Naive thymus-derived CD8-positive, alpha-beta T cell (primary cell): ENCODE measurements at regions not wholly inside any gene's neighbourhood (a gene's known extent, or its start where the extent isn't known, plus 50 kb on each side); places are given as distances from the start of the nearest gene placed in this dataset.

Experiments
- ATAC-seq, 2 donors: fragments of 150-1000 bp; cut with Tn5 transposase in 1 of 2; sonication (Bioruptor Pico), chemical (Tn5 transposase) in 1 of 2; 1 replicate in 1 of 2; 2 replicates in 1 of 2; pipeline ENCODE4 v1.10.0; 2021; ENCODE audit warnings: mild to moderate bottlenecking in 2 of 2, moderate library complexity in 2 of 2
- POLR2A ChIA-PET: fragments of 350-600 bp; sonication (Branson Sonifier 250); formaldehyde crosslinking; loops from one replicate; lab custom pipeline; 2021; ENCODE audit warnings: antibody characterized with exemption; lab: Charles Lee
- DNase-seq, 10 donors: peaks; one replicate each; pipeline versions ENCODE4 v3.0.0 to v3.0.0-alpha.2; 2020 to 2022
- H3K27ac Mint-ChIP-seq, 10 donors: one replicate each; pipeline ENCODE4 v1.8.0; 2020 to 2022; ENCODE audit warnings: mild to moderate bottlenecking in 10 of 10, mixed read lengths in 10 of 10, moderate library complexity in 4 of 10, inconsistent platforms in 1 of 10
- H3K27me3 Mint-ChIP-seq, 5 donors: one replicate each; pipeline ENCODE4 v1.8.0; 2021 to 2022; ENCODE audit warnings: mixed read lengths in 5 of 5
- H3K36me3 Mint-ChIP-seq, 3 donors: one replicate each; pipeline ENCODE4 v1.8.0; 2020 to 2022; ENCODE audit warnings: mixed read lengths in 3 of 3, mild to moderate bottlenecking in 2 of 3, inconsistent platforms in 1 of 3
- H3K4me1 Mint-ChIP-seq, 4 donors: one replicate each; pipeline ENCODE4 v1.8.0; 2021 to 2022; ENCODE audit warnings: mixed read lengths in 4 of 4
- H3K4me3 Mint-ChIP-seq, 10 donors: one replicate each; pipeline ENCODE4 v1.8.0; 2020 to 2022; ENCODE audit warnings: mild to moderate bottlenecking in 10 of 10, mixed read lengths in 10 of 10, moderate library complexity in 6 of 10, inconsistent platforms in 1 of 10
- H3K9me3 Mint-ChIP-seq, 9 donors: one replicate each; pipeline ENCODE4 v1.8.0; 2020 to 2022; ENCODE audit warnings: mixed read lengths in 9 of 9, mild to moderate bottlenecking in 3 of 9, inconsistent platforms in 1 of 9, moderate library complexity in 1 of 9

DNA sequence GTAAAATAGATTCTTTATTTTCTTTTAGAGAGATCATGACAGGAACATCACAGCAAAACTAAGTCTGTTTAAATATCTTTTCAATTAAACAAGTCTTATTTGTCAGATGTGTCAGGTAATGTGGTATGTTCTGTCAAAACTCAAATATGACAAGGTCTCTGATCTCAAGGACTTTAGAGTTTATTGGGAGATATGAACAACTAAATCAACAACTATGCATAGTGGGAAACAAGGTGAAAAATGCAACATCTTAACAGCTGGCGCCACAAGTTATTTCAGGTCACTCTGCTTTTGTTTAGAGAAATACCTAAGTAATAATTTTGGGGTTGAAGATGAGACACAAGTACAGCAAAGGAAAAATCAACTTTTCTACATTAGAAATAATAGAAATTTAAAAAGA, 779.4 kb upstream of the ADGRL4 start:
- Mint-ChIP-seq H3K4me1 (no peaks in the 10 kb centered on the region), H3K27me3 (no peaks in the 10 kb centered on the region), H3K9me3 (peaks cover 0 to 22% (median 5%) of the 10 kb centered on the region in 9 donors), H3K27ac (no peak overlapping the region), H3K4me3 (no peak overlapping the region), H3K36me3 (no peaks in the 10 kb centered on the region)
- DNase-seq, result no peak
- POLR2A ChIA-PET, result no interaction called here
- ATAC-seq, result no peak

DNA sequence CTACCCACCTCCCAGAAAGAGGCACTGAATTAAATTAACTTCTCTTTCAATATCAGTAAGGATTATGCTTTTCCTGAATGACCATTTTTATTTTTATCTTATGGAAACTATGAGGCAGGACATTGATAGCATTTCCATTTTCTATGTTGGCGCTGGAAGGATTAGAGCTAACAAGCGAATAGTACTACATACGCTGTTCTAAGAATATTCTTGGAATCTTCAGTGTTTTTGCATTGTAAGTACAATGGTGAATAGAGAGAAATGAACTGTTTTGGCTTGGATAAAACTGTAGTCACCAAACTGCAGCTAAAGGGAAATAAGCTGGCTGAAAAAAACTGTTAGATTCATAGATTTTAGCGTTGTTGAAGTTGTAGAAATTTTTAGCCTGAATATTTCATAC, 779.0 kb upstream of the ADGRL4 start:
- H3K4me3 Mint-ChIP-seq, result no peak overlapping the region
- peaks cover 0 to 22% (median 5%) of the 10 kb centered on the region in 9 donors for H3K9me3 Mint-ChIP-seq
- POLR2A ChIA-PET, result no interaction called here
- ATAC-seq (no peak), DNase-seq (no peak)
- no peaks in the 10 kb centered on the region for H3K36me3 Mint-ChIP-seq
- no peaks in the 10 kb centered on the region for H3K27me3 Mint-ChIP-seq
- no peak overlapping the region for H3K27ac Mint-ChIP-seq
- no peaks in the 10 kb centered on the region for H3K4me1 Mint-ChIP-seq

GRCh38 chr1:79781261-79781660, 774.7 kb upstream of the ADGRL4 start:
- Mint-ChIP-seq H3K4me3 (no peak overlapping the region), H3K9me3 (peaks cover 0 to 17% (median 3%) of the 10 kb centered on the region in 9 donors), H3K27ac (no peak overlapping the region), H3K36me3 (no peaks in the 10 kb centered on the region), H3K27me3 (no peaks in the 10 kb centered on the region), H3K4me1 (no peaks in the 10 kb centered on the region)
- DNase-seq (no peak), ATAC-seq (no peak)
- POLR2A ChIA-PET, result no interaction called here

DNA sequence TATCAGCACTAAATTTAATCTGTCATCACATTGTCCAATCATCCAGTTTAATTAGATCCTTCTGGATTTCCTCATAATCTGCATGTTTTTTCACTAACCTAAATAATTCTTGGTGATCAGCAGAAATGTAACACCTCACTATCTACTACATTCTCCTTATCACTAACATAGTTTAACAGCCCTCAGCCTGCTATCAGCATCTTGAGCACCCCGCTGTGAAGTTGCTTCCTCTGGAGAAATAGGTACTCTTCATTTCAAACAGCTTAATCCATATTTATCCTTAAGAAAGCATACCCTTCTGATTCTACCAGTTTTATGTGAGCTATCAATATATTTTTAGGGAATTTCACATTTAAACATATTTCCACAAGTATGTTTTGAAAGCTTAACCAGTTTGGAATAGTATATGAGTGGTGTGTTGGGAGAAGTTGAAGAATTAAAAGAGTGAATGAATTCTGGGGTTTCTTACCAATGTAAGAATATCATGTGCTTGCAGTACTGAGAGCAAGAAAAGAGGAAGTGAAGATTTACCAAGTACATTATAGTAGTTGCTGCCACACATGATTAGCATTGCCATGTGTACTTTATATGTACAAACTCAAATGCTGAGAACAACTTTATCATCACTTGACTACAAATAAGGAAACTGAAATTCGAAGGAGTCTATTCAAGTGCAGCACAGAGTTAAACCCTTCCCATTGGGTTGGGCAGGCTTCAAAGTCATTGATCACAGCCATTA, 771.1 kb upstream of the ADGRL4 start:
- no peaks in the 10 kb centered on the region for H3K4me1 Mint-ChIP-seq

GRCh38 chr1:79775402-79775801, 768.9 kb upstream of the ADGRL4 start:
- ATAC-seq, result no peak
- DNase-seq, result no peak
- no peaks in the 10 kb centered on the region for H3K4me1 Mint-ChIP-seq
- H3K27ac Mint-ChIP-seq, result no peak overlapping the region
- POLR2A ChIA-PET, result no interaction called here
- no peak overlapping the region for H3K4me3 Mint-ChIP-seq
- peaks cover 0 to 7% (median 0%) of the 10 kb centered on the region in 9 donors for H3K9me3 Mint-ChIP-seq
- H3K36me3 Mint-ChIP-seq, result no peaks in the 10 kb centered on the region
- no peaks in the 10 kb centered on the region for H3K27me3 Mint-ChIP-seq

More for the DNA sequence above, 771.1 kb upstream of the ADGRL4 start:
- Mint-ChIP-seq H3K27ac (no peak overlapping the region), H3K27me3 (no peaks in the 10 kb centered on the region), H3K4me3 (no peak overlapping the region), H3K9me3 (peaks cover 0 to 16% (median 2%) of the 10 kb centered on the region in 9 donors), H3K36me3 (no peaks in the 10 kb centered on the region)
- ATAC-seq (no peak), DNase-seq (no peak)
- POLR2A ChIA-PET, result no interaction called here

GRCh38 chr1:79773385-79773784, 766.9 kb upstream of the ADGRL4 start:
- Mint-ChIP-seq H3K27me3 (no peaks in the 10 kb centered on the region), H3K4me1 (no peaks in the 10 kb centered on the region), H3K27ac (no peak overlapping the region), H3K4me3 (no peak overlapping the region), H3K36me3 (no peaks in the 10 kb centered on the region), H3K9me3 (peaks cover 0 to 20% (median 3%) of the 10 kb centered on the region in 9 donors)
- ATAC-seq (no peak), DNase-seq (no peak)
- POLR2A ChIA-PET, result no interaction called here

GRCh38 chr1:79762461-79762860, 755.9 kb upstream of the ADGRL4 start:
- no peaks in the 10 kb centered on the region for H3K27me3 Mint-ChIP-seq
- peaks cover 0 to 5% (median 0%) of the 10 kb centered on the region in 3 donors for H3K36me3 Mint-ChIP-seq
- DNase-seq (no peak), ATAC-seq (no peak)
- H3K27ac Mint-ChIP-seq, result no peak overlapping the region
- H3K4me1 Mint-ChIP-seq, result no peaks in the 10 kb centered on the region
- no peak overlapping the region for H3K4me3 Mint-ChIP-seq
- H3K9me3 Mint-ChIP-seq, result peaks cover 2 to 19% (median 9%) of the 10 kb centered on the region in 9 donors
- POLR2A ChIA-PET, result no interaction called here

GRCh38 chr1:79760531-79760930, 754.0 kb upstream of the ADGRL4 start:
- Mint-ChIP-seq H3K27ac (no peak overlapping the region), H3K36me3 (peaks cover 0 to 5% (median 0%) of the 10 kb centered on the region in 3 donors), H3K27me3 (no peaks in the 10 kb centered on the region), H3K4me1 (no peaks in the 10 kb centered on the region), H3K4me3 (no peak overlapping the region), H3K9me3 (peaks cover 0 to 25% (median 10%) of the 10 kb centered on the region in 9 donors)
- DNase-seq, result no peak
- POLR2A ChIA-PET, result no interaction called here
- no peak for ATAC-seq

DNA sequence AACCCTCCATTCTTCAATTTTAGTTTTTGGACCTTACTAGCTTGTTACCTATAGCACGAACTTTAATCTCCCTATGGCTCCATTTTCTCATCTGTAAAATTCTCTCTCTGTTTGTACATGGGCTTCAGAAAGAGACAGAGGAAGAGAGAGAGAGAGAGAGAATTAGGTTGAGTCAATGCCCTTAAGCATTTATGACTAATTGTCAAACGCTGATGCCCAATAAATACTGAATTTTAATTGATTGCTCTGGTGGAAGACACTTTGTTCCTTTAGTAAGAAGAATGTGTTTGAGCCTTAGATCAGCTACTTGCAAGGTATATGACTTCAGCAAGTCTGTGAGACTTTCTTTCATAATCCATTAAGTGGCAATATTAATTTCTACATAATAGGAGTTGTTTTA, 743.1 kb upstream of the ADGRL4 start:
- Mint-ChIP-seq H3K27me3 (no peaks in the 10 kb centered on the region), H3K27ac (no peak overlapping the region), H3K9me3 (peaks cover 2 to 21% (median 10%) of the 10 kb centered on the region in 9 donors), H3K4me3 (no peak overlapping the region), H3K36me3 (no peaks in the 10 kb centered on the region), H3K4me1 (no peaks in the 10 kb centered on the region)
- DNase-seq, result no peak
- POLR2A ChIA-PET, result no interaction called here
- ATAC-seq, result no peak

- DNase-seq, result no peak
- no peak for ATAC-seq
- Mint-ChIP-seq H3K27ac (no peak overlapping the region), H3K36me3 (no peaks in the 10 kb centered on the region), H3K4me3 (no peak overlapping the region), H3K4me1 (no peaks in the 10 kb centered on the region), H3K9me3 (peaks cover 2 to 21% (median 7%) of the 10 kb centered on the region in 9 donors), H3K27me3 (no peaks in the 10 kb centered on the region)
- POLR2A ChIA-PET, result no interaction called here
These were observed 739.4 kb upstream of the ADGRL4 start for GRCh38 chr1:79745929-79746328.

DNA sequence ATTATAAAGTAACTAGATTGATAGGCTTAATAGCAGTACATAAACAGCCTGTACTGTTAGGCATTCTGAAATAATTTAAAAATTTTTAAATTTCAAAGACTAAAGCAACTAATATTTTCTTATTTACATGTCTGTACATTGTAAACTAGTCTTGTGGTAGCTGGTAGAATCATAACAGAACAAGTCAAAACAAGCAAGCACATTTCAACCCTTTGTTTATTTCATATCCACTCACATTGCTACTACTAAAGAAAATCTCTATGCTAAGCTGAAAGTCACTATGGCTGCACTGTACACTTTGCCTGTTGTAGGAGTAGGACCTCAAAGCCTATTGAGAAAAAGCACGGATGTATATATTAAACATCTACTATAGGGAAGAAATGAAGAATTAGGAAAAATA, 738.2 kb upstream of the ADGRL4 start:
- H3K36me3 Mint-ChIP-seq, result no peaks in the 10 kb centered on the region
- POLR2A ChIA-PET, result no interaction called here
- peaks cover 0 to 16% (median 5%) of the 10 kb centered on the region in 9 donors for H3K9me3 Mint-ChIP-seq
- H3K27ac Mint-ChIP-seq, result no peak overlapping the region
- DNase-seq (no peak), ATAC-seq (no peak)
- no peak overlapping the region for H3K4me3 Mint-ChIP-seq
- H3K4me1 Mint-ChIP-seq, result no peaks in the 10 kb centered on the region
- H3K27me3 Mint-ChIP-seq, result no peaks in the 10 kb centered on the region

DNA sequence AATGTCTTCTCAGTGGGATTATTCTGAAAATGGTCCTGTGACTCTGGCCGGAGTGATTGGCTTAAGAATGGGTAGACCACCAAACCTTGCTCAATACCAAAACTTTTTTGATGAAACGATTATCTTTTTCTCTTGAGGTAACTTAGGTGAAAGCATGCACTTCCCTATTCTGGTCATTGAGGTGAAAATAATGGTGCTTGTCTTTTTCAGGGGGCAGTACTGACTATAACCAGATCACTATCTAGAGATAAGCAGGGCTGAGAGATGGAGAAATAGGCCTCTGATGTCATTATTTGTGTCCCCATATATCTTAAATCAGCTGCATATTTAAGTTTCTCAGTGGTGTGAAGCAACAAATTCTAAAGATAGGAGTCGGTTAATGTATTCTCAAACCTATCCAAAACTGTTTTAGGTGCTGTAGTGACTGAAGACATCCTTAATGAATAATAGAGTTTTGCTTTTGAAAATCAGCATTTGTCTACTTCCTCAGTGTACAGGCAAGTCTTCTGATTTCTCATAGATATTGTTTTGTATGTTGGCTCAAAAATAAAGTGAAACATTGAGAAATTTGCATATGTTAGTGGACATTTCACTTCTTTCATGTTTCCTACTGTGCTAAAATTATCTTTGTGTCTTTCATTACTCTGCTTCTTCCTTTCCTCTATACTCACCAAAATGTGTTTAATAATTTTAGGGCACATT, 735.3 kb upstream of the ADGRL4 start:
- Mint-ChIP-seq H3K4me3 (no peak overlapping the region), H3K9me3 (peaks cover 0 to 12% (median 7%) of the 10 kb centered on the region in 9 donors), H3K36me3 (no peaks in the 10 kb centered on the region), H3K27me3 (no peaks in the 10 kb centered on the region), H3K4me1 (no peaks in the 10 kb centered on the region), H3K27ac (no peak overlapping the region)
- ATAC-seq (no peak), DNase-seq (no peak)
- POLR2A ChIA-PET, result no interaction called here

DNA sequence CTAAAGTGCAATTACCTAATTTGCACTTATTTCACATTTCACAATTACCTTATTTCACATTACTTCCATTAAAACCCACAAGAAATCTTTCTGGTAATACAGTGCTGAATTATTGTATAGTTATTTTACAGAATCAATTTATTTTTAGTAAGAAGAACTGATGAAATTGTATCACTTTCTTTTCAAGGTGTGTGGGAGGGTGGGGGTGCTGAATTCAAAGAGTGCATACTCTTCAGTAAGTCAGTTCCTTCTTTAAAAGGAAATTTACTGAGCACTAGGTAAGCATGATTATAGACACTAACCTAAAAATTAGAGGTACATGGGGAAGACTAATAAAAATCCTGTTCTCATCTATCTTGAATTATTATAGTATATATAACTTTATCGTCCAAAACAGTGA, 731.6 kb upstream of the ADGRL4 start:
- Mint-ChIP-seq H3K27me3 (no peaks in the 10 kb centered on the region), H3K9me3 (peaks cover 0 to 19% (median 7%) of the 10 kb centered on the region in 9 donors), H3K4me1 (no peaks in the 10 kb centered on the region), H3K4me3 (no peak overlapping the region), H3K27ac (no peak overlapping the region), H3K36me3 (no peaks in the 10 kb centered on the region)
- ATAC-seq, result no peak
- no peak for DNase-seq
- POLR2A ChIA-PET, result no interaction called here
